GM04504 (cell line): ENCODE measurements at regions not wholly inside any gene's neighbourhood (a gene's known extent, or its start where the extent isn't known, plus 50 kb on each side); places are given as distances from the start of the nearest gene placed in this dataset.
"Not testable (repeated sequence)": the region's sequence is repeated elsewhere in the genome, so short reads cannot be mapped to it uniquely, and the experiment has no call there.

Experiments used
- DNase-seq: peaks from one replicate; pipeline ENCODE4 v3.0.0-alpha.2; 2012; ENCODE audit warnings: low read depth

DNA sequence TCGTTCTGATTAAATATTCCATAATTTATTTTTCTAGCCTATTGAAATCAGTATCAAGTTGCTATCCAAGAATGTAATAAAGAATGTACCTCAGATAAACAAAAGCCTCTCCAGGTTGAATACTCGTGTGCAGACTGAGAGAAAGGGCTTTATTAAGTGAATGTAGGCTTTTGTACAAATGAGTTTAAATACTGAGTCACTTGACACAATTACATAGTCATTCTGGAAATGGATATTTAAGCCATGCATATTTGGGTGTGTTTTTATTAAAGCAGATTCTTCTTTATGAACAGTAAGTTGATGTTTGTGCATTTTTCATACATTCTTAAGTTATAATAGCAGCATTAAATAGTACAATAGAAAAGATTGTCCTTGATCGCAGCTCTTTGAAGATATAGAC, 139.8 kb upstream of the GK2 start:
- no peak for DNase-seq

DNA sequence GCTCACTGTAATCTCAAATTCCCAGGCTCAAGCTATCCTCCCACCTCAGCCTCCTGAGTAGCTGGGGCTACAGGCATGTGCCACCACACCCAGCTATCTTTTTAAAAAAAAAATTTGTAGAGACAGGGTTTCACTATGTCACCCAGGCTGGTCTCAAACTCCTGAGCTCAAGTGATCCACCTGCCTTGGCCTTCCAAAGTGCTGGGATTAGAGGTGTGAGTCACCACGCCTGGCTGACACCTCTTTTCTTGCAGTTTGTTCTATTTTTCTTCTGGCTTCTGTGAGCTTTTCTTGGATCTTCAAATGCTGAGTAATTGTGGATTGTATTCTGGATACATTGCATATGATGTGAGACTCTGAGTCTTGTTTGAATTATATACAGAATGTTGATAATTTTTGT, 137.3 kb upstream of the GK2 start:
- not testable (repeated sequence) for DNase-seq

DNA sequence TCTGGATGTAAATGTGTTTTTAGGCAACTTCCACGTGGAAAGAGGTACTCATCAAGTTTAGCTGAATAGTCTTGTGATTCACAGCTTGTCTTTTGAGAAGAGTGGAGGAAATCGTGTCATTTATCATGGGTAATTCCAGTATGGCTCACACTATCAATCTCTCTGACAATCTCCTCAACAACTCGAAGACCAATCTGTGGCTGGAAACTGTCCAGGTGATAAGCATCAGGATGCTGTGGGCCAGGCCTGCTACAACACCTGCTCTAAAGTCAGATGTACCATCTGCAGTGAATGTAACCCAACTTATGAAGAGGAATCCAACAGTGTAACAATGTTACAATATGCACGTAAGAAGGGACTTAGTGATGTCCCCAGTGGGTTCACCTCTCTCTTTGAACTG, 132.1 kb upstream of the GK2 start:
- DNase-seq, result no peak

DNA sequence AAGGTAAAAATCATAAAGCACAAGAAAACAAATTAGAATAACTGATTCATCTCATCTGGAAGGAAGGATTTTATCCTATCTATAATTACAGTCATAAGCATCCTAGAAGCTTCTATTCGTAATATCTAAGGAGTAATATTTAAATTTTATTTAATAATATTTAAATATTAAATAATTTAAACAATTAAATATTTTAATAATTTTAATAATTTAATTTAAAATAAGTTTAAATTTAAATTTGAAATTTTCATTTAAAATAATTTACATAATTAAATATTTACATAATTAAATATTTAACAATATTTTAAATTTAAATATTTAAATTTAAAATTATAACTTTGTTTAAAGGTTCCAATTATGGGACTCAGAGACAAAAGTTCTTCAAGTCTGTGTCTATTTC, 127.5 kb upstream of the GK2 start:
- no peak for DNase-seq

DNA sequence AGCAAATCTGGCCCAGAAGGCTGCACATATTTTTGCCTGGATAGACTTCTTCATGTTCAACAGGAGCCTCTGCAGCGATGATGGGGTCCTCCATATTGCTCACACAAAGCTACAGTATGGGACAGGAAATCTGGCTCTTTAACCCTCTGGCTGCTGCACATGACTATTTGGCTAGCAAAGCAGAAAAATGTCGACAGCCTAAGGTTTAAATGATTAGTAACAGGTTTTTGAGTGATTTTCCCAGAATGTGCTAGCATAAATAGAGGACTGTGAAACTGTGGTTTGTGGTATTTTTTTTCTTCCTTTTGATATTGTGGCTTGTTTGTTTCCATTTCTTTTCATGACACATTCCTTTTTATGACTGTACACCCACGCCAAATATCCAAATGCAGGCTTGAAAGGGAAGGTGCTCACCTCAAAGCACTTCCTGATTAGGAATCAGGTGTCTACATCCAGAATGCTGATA, 120.2 kb upstream of the GK2 start:
- DNase-seq, result no peak

DNA sequence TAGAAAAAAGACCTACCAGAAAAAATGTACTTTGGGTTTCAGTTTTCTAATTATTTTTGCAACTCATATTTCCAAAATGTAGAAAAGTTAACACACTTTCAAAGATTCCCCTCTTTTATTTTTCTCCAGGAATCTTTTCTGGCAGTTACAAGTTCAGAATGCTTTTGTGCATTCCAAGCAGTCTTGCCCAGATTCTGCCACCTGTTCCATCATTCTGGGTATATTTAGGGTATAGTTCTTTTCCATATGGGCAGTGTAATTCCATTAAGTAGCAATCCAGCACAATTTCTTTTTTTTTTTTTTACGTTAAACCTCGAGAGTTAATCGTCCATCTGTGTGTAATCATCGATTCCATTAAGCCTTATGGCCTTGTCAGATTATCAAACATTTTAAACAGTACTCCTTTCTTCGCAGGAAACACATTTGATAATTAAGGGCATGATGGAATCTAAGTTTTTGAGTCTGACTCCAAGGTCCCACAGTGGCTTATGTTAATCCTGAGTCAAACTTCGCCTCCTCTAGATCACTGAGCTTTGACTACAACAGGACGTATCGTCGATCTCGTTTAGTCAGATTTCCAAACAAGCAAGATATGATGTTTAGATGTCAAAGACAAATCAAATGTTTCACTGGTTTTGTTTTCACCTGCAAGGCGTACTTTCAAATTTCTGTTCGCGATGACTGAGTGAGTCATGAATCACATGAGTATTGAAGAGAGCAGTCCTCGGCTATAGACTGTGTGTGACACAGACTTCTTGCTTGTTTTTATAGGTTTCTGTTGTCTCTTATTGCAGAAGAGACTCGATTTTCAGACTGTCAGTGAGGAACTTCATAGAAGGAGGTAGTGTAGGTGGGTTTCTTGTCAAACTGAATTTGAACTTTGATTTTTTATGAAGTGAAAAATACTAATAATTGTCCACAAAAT, 118.9 kb upstream of the GK2 start:
- DNase-seq, result no peak

DNA sequence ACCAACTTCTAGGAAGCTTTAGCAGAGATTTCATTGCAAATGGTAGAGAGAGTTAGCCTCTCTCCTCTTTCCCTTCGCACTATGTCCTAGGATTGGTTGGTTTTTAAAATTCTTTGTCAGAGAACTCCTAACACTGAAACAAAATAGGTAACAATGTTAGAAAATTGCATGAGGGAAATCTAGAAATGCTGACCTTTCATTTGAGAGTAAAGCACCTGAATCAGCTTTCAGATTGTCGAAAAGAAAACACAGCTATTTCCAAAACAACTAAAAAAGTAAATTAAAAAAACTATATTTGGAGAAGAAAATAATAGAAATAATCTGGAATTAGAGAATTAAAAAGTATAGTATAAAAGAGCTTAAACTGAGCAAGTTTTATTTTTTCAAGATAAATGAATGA, 108.1 kb upstream of the GK2 start:
- DNase-seq, result no peak

DNA sequence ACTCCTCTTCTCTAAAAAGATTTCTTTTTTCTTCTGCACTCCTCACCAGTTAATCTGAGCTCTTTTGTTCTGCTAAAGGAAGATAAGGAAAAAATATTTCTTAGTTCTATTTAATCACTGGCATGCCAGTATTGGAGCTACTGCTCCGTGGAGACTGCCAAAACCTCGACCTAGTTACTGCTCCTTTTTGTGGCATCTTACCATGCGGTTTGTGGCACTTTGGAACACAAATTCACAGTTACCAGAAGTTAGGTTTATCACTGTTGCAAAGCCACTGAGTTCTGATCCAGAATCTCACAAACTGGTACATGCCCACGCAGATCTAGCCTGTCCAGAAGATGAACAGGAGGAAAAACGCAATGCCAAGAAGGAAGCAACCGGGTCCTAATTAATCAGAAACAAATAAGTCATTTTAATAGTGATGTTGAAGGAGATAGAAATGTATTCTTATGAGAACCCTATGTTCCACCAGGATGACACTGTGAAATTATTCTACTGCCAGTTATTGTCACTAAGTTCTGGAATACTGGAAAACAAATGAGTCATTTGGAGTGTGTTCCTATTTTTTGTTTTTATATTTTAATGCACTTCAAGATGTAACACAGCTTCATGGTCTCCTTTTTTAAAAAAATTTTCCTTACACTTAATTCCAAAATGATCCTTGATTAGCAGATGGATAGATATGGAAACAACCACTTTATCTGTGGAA, 106.7 kb upstream of the GK2 start:
- no peak for DNase-seq

DNA sequence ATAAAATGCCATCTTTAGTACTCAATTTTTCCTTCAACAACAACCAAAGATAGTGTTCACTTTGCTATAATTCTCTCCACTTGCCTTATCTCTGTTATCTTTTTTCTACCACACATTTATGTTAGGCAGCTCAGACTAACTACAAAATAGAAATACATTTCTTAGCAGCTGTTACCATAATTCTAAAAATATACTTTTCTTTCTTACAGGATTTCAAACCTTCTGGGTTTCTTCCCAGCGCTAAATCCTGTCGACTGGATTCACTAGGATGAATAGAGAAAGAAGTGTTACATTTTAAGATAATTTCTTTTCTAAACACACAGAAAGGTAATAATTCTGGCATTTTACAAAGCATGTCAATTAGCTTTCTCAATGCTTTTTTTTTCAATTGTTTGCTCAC, 105.5 kb upstream of the GK2 start:
- no peak for DNase-seq

DNA sequence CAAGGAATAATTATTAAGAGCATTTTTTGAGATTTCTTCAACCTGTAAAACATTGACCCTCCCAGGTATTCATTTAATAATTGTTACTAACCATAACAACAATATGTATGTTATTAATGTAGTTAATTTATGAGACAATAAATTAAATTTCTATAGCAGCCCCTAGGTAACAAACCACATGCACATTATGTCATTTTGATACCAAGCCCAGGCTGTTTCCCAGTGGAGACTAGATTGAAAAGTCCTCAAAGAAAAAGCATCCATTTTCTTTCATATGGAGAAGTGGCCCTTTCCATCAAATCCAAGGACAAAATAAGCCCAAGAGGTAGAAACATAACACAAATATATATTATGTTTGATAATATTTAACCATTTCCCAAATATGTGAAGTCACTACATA, 104.3 kb upstream of the GK2 start:
- no peak for DNase-seq

DNA sequence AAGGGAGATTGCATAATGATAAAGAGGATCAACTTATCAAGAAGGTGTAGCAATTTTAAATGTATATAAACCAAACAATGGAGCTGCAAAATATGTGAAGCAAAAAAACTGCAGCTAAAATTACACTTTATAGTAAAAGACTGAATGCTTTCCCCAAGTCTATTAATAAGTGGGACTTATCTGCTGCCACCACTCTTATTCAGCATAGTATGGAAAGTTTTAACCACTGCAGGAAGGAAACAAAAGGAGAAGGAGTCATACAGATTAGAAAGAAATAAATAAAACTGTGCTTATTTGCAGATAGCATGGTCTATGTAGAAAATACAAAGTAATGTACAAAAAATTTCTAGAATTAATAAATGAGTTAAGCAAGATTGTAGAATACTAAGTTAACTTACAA, 94.1 kb upstream of the GK2 start:
- no peak for DNase-seq

DNA sequence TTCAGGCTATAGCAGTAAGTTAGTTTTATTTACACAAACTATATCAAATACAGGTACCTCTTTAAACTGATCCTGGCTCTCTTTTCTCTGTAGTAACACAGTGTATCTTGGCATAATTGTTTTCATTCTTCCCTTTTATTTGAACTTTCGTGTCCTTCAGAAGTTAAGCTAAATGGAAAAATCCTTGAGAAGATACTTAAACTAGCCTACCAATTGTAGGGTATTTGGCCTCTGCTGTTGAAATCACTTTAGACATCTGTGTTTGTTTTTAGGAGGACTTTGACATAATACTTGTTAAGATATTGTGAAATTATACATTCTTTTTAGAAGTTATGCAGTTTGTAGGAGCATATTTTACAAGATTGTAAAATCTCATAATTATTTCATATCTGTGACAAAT, 90.3 kb upstream of the GK2 start:
- no peak for DNase-seq

DNA sequence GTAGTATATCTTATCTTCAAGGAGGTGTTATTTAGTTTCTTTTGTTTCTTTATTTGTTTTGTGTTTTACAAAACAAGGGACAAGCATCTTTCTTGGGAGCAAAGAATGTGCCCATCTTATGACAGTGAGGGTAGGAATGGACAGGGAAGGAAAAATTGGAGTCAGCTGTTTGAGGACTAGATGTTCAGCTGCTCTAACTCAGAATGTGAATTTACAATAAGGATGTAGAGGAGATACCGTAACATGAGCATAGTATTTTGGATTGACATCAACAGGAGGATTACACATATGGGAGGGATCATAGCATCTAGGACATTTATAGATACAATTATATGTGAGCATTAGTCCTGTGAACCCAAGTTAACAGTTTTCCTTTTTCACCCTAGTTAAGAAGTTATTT, 89.0 kb upstream of the GK2 start:
- DNase-seq, result no peak

DNA sequence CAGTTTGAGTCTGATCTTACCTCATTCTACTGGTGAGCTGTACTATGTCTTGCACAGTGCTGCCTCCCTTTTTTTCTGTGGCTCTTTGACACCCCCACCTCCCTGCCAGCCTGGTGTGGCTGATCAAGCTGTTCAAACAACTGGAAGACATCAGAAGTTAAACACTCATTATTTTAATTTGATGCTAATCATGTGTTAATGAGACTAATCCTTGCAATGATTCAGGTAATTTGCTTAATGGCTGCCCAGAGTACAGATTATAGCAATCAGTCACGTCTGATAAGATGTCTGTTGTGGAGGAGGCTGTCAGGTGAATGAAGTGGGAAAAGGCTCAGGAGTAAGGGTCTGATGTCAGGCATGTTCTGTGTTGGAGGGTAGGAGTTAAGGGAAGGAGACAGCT, 87.4 kb upstream of the GK2 start:
- no peak for DNase-seq

DNA sequence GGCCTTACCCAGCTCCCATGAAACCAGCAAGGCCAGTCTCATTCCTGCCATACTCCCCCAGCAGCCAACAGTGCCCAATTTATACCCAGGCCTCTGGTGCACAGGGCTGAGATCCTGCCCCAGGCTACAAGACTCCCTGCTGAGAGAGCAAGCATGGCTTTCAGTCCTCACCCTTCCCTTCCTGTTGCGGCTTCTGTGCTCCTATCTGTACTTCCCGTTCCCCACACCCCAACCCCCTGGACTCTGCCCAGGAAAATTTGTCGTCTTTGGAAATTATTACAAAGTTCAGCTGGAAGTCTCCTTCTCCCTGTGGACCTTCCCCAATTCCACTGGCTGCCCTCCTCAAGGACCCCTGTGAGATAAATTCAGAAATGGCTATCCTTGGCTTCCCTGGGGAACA, 84.1 kb upstream of the GK2 start:
- no peak for DNase-seq

DNA sequence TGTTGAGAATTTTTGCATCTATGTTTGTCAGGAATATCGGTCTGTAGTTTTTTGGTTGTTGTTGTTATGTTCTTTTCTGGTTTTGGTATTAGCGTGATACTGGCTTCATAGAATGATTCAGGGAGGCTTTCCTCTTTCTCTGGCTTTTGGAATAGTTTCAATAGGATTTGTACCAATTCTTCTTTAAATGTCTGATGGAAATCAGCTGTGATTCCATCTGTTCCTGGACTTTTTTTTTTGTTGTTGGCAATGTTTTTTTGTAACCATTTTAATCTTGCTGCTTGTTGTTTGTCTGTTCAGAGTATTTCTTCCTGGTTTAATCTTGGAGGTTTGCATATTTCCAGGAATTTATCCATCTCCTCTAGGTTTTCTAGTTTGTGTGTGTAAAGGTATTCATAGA, 81.5 kb upstream of the GK2 start:
- no peak for DNase-seq

DNA sequence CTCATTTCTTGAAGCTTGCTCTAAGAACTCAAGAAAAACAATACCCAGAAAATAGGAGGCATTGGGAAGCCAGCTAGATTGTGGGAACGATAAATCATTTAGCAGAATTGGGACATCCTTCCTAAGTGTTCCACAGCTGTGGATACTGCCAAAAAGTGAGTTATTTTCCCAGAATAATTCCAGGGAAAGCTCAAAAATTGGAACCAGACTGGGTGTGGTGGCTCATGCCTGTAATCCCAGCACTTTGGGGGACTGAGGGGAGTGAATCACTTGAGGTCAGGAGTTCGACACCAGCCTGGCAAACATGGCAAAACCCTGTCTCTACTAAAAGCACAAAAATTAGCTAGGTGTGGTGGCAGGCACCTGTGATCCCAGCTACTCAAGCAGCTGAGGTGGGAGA, 68.2 kb upstream of the GK2 start:
- no peak for DNase-seq

DNA sequence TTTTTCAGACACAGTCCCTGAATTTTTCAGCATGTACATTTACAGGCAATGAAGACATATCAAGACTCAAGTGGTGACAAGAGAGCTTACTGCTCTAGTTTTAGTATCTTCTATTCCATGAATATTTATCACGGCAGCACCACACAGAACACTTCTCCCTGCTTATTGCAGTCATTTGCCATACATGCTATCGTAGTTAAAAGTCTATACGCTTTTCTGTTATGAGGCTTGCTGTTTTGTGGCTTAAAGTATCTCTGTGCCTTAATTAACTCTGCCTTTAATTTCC, 65.4 kb upstream of the GK2 start:
- no peak for DNase-seq

DNA sequence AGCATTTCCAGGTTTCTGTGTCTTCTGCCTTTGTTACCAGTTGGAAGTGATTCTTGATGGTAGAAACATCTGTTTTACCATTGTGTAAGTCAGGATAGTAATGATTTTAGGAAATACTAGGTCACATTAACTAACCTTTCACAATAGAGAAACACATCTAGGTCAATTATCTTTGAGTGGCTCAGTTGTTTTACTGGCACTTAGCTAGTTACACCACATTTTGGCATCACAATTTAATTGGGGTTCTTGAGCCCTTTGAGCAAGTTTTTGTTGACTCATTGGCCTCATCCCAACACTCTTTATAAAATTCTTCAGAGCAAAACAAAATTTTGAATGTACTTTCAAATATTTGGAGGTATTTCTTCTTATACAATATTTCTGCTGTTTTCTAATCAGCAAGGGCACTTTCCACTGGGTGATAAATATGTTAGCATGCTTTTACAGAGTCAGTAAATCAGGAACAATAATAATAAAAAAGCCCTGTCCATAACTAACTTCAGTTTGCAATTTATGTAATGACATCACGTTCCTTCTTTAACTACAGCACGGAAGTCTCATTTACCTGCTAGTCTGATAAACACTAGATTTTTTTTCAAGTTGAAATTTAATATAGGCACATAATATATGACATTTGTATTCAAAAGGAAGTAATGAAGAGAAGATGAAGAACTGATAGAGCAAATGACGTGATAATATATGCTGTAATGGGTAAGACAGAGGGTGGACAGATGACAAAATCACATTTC, 64.8 kb upstream of the GK2 start:
- DNase-seq, result no peak

DNA sequence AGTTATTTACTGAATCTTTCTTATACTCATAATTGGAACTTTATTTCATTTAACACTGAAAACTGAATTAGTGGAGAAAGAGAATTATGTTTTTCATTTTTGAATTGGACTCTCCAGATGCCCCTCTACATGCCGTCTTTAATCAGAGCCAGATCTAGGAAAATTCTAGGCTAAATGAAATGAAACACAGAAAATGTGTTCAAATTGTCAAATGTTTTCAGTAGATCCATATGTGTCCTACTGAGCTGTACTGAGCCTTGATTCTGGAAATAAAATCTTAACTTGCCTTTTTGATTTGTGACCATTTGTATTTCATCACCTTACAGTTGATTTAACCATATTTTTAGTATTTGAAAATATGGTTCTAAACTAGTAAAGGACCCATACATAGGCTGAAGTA, 64.0 kb upstream of the GK2 start:
- DNase-seq, result no peak

DNA sequence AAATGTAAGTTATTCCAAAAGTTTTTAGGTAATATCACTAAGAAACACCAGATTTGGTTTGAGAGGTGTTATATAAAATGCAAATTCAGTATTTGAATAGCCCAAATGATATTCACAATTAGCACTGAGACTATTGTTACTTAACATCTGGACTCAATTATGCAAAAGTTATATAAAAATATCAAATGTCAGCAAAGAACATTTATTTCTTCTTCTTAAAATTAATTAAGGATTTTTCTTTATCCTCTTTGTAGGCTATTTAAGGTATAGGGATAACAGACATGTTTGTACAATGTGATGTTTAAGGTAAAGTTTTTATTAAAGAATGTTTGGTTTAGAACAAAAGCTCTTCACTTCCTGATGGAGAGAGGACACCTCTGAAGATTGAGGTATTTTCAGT, 63.3 kb upstream of the GK2 start:
- no peak for DNase-seq

DNA sequence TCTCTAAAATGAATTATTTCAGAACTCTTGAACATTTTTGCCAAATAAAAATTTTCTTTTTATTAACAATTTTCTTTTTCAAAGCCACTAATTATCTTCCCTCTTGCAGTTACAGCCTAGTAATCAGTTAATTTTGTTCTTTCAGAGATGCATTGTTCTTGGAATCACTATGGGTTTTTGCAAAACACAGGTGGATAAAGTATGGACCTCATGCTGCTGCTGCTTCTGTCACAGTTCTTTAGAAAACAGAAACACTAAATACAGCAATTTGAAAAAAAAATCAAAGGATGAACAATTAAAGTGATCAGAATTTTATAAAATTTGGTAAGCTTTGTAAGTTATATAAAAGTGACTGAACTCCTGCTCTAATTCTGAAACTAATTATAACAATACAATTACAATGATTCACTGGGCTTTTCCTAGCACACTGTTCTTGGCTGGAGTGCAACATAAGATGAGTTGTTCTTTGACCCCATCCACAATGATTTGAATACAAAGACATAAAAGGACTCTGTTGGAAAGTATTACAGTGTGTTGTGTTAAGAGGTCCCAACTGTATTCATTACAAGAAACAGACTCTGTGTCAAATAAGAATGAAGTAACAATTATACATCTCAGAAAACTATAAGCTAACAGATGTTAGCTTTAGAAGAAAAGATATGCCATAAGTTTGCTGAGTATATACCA, 59.4 kb upstream of the GK2 start:
- no peak for DNase-seq

DNA sequence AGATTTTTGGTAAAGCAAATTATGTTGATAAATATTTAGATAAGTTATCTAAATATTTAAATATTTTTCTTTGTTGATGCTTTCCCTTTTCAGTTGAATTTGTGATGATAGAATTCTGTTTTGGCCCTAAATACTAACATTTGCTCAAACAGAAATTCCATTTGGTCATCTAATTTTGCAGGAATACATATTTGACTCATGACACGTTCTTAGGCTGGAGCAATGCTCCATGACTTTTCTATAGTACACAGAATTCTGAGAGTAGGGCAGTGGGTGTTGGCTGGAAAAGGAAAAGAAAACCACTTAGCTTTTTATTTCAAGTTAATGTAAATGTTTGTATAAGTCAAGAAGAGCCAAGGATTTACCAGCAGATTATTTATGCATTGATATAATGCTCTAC, 58.6 kb upstream of the GK2 start:
- no peak for DNase-seq
